ENCODE measurements at regions not wholly inside any gene's neighbourhood (a gene's known extent, or its start where the extent isn't known, plus 50 kb on each side); places are given as distances from the start of the nearest gene placed in this dataset.

DNA sequence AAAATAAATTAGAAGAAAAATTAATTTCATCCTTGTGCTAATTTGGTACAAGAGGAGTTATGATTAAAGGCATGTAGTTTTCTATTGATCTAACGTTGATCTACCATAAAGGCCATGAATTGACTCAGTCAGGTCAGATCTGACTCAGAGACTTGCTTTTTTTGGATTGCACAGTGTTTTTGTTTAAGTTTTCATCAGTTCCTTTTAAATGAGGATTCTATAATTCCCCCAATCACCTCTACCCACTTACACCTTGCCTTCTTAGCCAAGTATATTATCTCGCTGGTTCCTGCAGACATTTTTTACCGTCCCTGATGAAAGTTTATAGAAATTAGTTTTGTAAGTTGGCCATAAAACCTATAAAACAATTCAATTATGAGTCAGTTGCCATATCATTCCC is 132.4 kb upstream of the PALS2 start:
- intact Hi-C loops (cut with micrococcal nuclease; ENCODE audit: unreplicated experiment) (no loop called here), in situ Hi-C loops (cut with MboI) (no loop called here)
- RAD21 ChIA-PET (ENCODE audit: unreplicated experiment): no interaction called here
- no TSS peak for BruUV-seq (replicated peaks)
- H3K9me3 ChIP-seq (replicated peaks; ENCODE audit: control insufficient read depth, insufficient read depth, low read length): 0 out of 3 replicates have a peak, but pooled peaks cover 2% of the 10 kb centered on the region
- H3K4me1 ChIP-seq (ENCODE audit: control insufficient read depth, insufficient read depth, low read length): peaks cover 12% of the 10 kb centered on the region
- H3K79me2 ChIP-seq (ENCODE audit: control insufficient read depth, insufficient read depth, low read length): no peaks in the 10 kb centered on the region
- H3K4me2 ChIP-seq (ENCODE audit: control insufficient read depth, insufficient read depth): no peak overlapping the region; the same call in 1 of the 2 replicates
- no peak overlapping the region for H3K4me3 ChIP-seq
- no peak overlapping the region for H3K9ac ChIP-seq (ENCODE audit: control insufficient read depth, insufficient read depth, low read length)
- H3K27ac ChIP-seq (ENCODE audit: control insufficient read depth, insufficient read depth): peak overlapping the region; percentile 33; the same call in 1 of the 2 replicates
- CTCF ChIA-PET: interaction anchor here (1.6 kb wide), 1 partner anchor 15 kb away, joined by 5 read pairs; no protein-coding TSS in a partner anchor
- no peaks in the 10 kb centered on the region for H4K20me1 ChIP-seq (ENCODE audit: control insufficient read depth, insufficient read depth)
- peak overlapping the region; percentile 6; the same call in 1 of the 2 replicates for H2AFZ ChIP-seq (ENCODE audit: control insufficient read depth, low read depth, low read length)
- H3K36me3 ChIP-seq (ENCODE audit: control insufficient read depth in 2 of 2, insufficient read depth in 2 of 2, low read length in 1 of 2): no peaks in the 10 kb centered on the region
- FAIRE-seq (peak; percentile 78), ATAC-seq (peak; percentile 78), DNase-seq (ENCODE audit: low read depth, low spot score) (no peak)
- WGBS (ENCODE audit: insufficient coverage, insufficient replicate concordance, low lambda C conversion rate, missing lambda C conversion rate): 52% methylated on average over 3 of the region's 3 CpGs
- H3K27me3 ChIP-seq (replicated peaks in 1 of 2; ENCODE audit: control insufficient read depth in 2 of 2, insufficient read depth in 2 of 2, low read length in 1 of 2): no peaks in the 10 kb centered on the region
- SMC1A ChIA-PET (ENCODE audit: uncharacterized antibody, unreplicated experiment): interaction anchor here (0.7 to 1.1 kb wide), 2 partner anchors 19 to 21 kb away, joined by 3 read pairs; no protein-coding TSS in a partner anchor
- POLR2A ChIA-PET: no interaction called here
- TF ChIP-seq SMAD5 (IDR thresholded peaks at IDR 0.05; ENCODE audit: low read depth): no peak
- peak in 1 of 2 experiments; percentile 33; a peak in 1 of 4 replicates for TF ChIP-seq ETV6 (conservative IDR thresholded peaks at IDR 0.05 in 1 of 2, IDR thresholded peaks at IDR 0.05 in 1 of 2; ENCODE audit: borderline replicate concordance in 1 of 2, low read depth in 1 of 2)
- no peak for TF ChIP-seq EP300 (IDR thresholded peaks at IDR 0.05; ENCODE audit: borderline replicate concordance in 1 of 2, control insufficient read depth in 1 of 2, low read depth in 2 of 2, low read length in 2 of 2)
- 0 out of 2 replicates have a peak, but pooled peaks have one; percentile 34 for TF ChIP-seq EED (IDR thresholded peaks at IDR 0.05; ENCODE audit: low read depth)
- no peak for TF ChIP-seq STAT1 (conservative IDR thresholded peaks at IDR 0.05)
- no peak for TF ChIP-seq CBFB (IDR thresholded peaks at IDR 0.05; ENCODE audit: low read depth)
- no peak for TF ChIP-seq NBN (IDR thresholded peaks at IDR 0.05)
- TF ChIP-seq RAD51 (IDR thresholded peaks at IDR 0.05): no peak
- TF ChIP-seq MEF2A (IDR thresholded peaks at IDR 0.05; ENCODE audit: insufficient read depth, low read depth, low read length): peak; percentile 87; the same call in 1 of the 2 replicates
- no peak for TF ChIP-seq SREBF1 (IDR thresholded peaks at IDR 0.05; ENCODE audit: low read length)
- TF ChIP-seq, protein P1, sequence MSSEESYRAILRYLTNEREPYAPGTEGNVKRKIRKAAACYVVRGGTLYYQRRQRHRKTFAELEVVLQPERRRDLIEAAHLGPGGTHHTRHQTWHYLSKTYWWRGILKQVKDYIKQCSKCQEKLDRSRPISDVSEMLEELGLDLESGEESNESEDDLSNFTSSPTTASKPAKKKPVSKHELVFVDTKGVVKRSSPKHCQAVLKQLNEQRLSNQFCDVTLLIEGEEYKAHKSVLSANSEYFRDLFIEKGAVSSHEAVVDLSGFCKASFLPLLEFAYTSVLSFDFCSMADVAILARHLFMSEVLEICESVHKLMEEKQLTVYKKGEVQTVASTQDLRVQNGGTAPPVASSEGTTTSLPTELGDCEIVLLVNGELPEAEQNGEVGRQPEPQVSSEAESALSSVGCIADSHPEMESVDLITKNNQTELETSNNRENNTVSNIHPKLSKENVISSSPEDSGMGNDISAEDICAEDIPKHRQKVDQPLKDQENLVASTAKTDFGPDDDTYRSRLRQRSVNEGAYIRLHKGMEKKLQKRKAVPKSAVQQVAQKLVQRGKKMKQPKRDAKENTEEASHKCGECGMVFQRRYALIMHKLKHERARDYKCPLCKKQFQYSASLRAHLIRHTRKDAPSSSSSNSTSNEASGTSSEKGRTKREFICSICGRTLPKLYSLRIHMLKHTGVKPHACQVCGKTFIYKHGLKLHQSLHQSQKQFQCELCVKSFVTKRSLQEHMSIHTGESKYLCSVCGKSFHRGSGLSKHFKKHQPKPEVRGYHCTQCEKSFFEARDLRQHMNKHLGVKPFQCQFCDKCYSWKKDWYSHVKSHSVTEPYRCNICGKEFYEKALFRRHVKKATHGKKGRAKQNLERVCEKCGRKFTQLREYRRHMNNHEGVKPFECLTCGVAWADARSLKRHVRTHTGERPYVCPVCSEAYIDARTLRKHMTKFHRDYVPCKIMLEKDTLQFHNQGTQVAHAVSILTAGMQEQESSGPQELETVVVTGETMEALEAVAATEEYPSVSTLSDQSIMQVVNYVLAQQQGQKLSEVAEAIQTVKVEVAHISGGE (CRISPR knock-in tag; IDR thresholded peaks at IDR 0.05): no peak
- peak; percentile 45; the same call in 1 of the 2 replicates for TF ChIP-seq BCL11A (IDR thresholded peaks at IDR 0.05; ENCODE audit: low read depth, low read length)
- TF ChIP-seq ZNF384 (IDR thresholded peaks at IDR 0.05; ENCODE audit: borderline replicate concordance, low read depth, low read length): no peak
- peak; percentile 83; the same call in 1 of the 2 replicates for TF ChIP-seq IRF4 (IDR thresholded peaks at IDR 0.05; ENCODE audit: low read depth, low read length)
- 0 out of 4 replicates have a peak, but pooled peaks of 1 of the 2 experiments have one; percentile 35 for TF ChIP-seq SRF (IDR thresholded peaks at IDR 0.05; ENCODE audit: low read depth in 2 of 2, low read length in 2 of 2)
- no peak for TF ChIP-seq ZNF217 (IDR thresholded peaks at IDR 0.05)
- no peak for TF ChIP-seq RAD21 (IDR thresholded peaks at IDR 0.05; ENCODE audit: insufficient read depth, low read depth, low read length)
- TF ChIP-seq JUNB (IDR thresholded peaks at IDR 0.05): peak; percentile 98
- TF ChIP-seq SUZ12 (IDR thresholded peaks at IDR 0.05; ENCODE audit: unreplicated experiment): no peak
- TF ChIP-seq HDAC6 (IDR thresholded peaks at IDR 0.05; ENCODE audit: unreplicated experiment): no peak
- peak; percentile 85 for TF ChIP-seq FOXM1 (IDR thresholded peaks at IDR 0.05; ENCODE audit: low read depth, low read length)
- TF ChIP-seq TCF7 (IDR thresholded peaks at IDR 0.05; ENCODE audit: borderline replicate concordance): peak; percentile 73; the same call in 1 of the 2 replicates
- no peak for TF ChIP-seq DPF2 (IDR thresholded peaks at IDR 0.05)

Measured in GM12878 (cell line).